Transverse colon (tissue), 4 donors: ENCODE measurements at regions not wholly inside any gene's neighbourhood (a gene's known extent, or its start where the extent isn't known, plus 50 kb on each side); places are given as distances from the start of the nearest gene placed in this dataset.

ENCODE experiments used
- DNase-seq: peaks from one replicate; pipeline ENCODE4 v3.0.0-alpha.2; 2019
- H3K27ac ChIP-seq, 4 donors: fragments of 200-600 bp; sonication (generic); 2 replicates each; pipeline ENCODE4 v1.5.1; 2016 to 2018; ENCODE audit warnings: inconsistent platforms in 4 of 4
- H3K27me3 ChIP-seq: fragments of 200-600 bp; sonication (generic); 2 replicates; pipeline ENCODE4 v1.5.1; 2017; ENCODE audit warnings: inconsistent platforms
- H3K36me3 ChIP-seq, 4 donors: fragments of 200-600 bp; sonication (generic); 2 replicates each; pipeline ENCODE4 v1.5.1; 2017 to 2019; ENCODE audit warnings: inconsistent platforms in 4 of 4
- H3K4me1 ChIP-seq, 4 donors: fragments of 200-600 bp; sonication (generic); 2 replicates each; pipeline ENCODE4 v1.5.1; 2017 to 2020; ENCODE audit warnings: inconsistent platforms in 4 of 4
- H3K4me3 ChIP-seq, 4 donors: fragments of 200-600 bp; sonication (generic); 1 replicate in 1 of 4; 2 replicates in 3 of 4; pipeline versions ENCODE4 v1.5.1 to v1.6.1; 2017 to 2019; ENCODE audit warnings: inconsistent platforms in 4 of 4
- H3K9me3 ChIP-seq, 2 donors: fragments of 200-600 bp; sonication (generic); 2 replicates each; pipeline ENCODE4 v1.5.1; 2017 to 2019; ENCODE audit warnings: inconsistent platforms in 2 of 2
- CTCF ChIP-seq, 5 experiments: fragments of 200-600 bp in 3 of 5; fragments of 450-650 bp in 2 of 5; sonication (generic) in 3 of 5; IDR thresholded peaks; 1 replicate in 2 of 5; 2 replicates in 3 of 5; pipeline ENCODE4 v1.5.1; 2016 to 2017; ENCODE audit warnings: antibody characterized with exemption in 5 of 5, inconsistent platforms in 3 of 5, mild to moderate bottlenecking in 2 of 5, moderate library complexity in 1 of 5
- EP300 ChIP-seq: sonication (generic); formaldehyde crosslinking; IDR thresholded peaks from one replicate; pipeline ENCODE4 v1.6.1; 2017; ENCODE audit warnings: antibody characterized with exemption, low read depth
- POLR2A ChIP-seq: fragments of 450-650 bp; IDR thresholded peaks from one replicate; pipeline ENCODE4 v1.6.1; 2016; ENCODE audit warnings: antibody characterized with exemption, mild to moderate bottlenecking, moderate library complexity
- POLR2AphosphoS5 ChIP-seq, 3 donors: sonication (generic); formaldehyde crosslinking; IDR thresholded peaks; one replicate each; pipeline ENCODE4 v1.6.1; 2016; ENCODE audit warnings: antibody characterized with exemption in 3 of 3
- WGBS, 2 donors: methylation state at CpG; one replicate each; pipeline ENCODE4 v1.1.5; 2018; ENCODE audit warnings: low coverage in 1 of 2; 5-methylcytosine and 5-hydroxymethylcytosine counted together
- in situ Hi-C, 4 donors: fragments of 200-750 bp; cut with MboI; loops; one replicate each; pipeline versions ENCODE4 v1.15.0 to v1.15.1; 2017; ENCODE audit warnings: low sequenced_read_pairs in 3 of 4, low pct_ligation_motif_present in 1 of 4, low pct_unique_long_range_greater_than_20kb in 1 of 4
- intact Hi-C: fragments of 100-400 bp; cut with DNase I; formaldehyde crosslinking; loops from one replicate; pipeline ENCODE4 v1.15.1; 2023; ENCODE audit warnings: low total_unique reads

GRCh38 chr6:85195243-85195642 lies 254.6 kb upstream of the NT5E start:
- H3K27me3 ChIP-seq: no peaks in the 10 kb centered on the region
- H3K36me3 ChIP-seq: no peaks in the 10 kb centered on the region
- no peak overlapping the region for H3K4me3 ChIP-seq
- in situ Hi-C loops: no loop called here
- no peak for DNase-seq
- no peaks in the 10 kb centered on the region for H3K4me1 ChIP-seq
- no peaks in the 10 kb centered on the region for H3K9me3 ChIP-seq
- intact Hi-C loops: loop anchor here (5.0 kb wide), 1 partner anchor 1453 kb away; no protein-coding TSS in a partner anchor
- H3K27ac ChIP-seq: no peak overlapping the region
- TF ChIP-seq POLR2AphosphoS5 (IDR thresholded peaks at IDR 0.05) (no peak), POLR2A (no peak), CTCF (IDR thresholded peaks at IDR 0.05) (no peak), EP300 (no peak)

GRCh38 chr6:85193339-85193738 lies 256.5 kb upstream of the NT5E start:
- Histone ChIP-seq H3K9me3 (no peaks in the 10 kb centered on the region), H3K27ac (no peak overlapping the region), H3K4me1 (no peaks in the 10 kb centered on the region), H3K4me3 (no peak overlapping the region), H3K36me3 (no peaks in the 10 kb centered on the region), H3K27me3 (no peaks in the 10 kb centered on the region)
- DNase-seq: no peak
- WGBS, 2 donors: 55% methylated on average over 3 of the region's 3 CpGs; no CpG with 5 or more reads in 1 of the 2 donors
- in situ Hi-C loops: no loop called here
- TF ChIP-seq EP300: no peak
- no peak for TF ChIP-seq CTCF (IDR thresholded peaks at IDR 0.05)
- no peak for TF ChIP-seq POLR2A
- no peak for TF ChIP-seq POLR2AphosphoS5 (IDR thresholded peaks at IDR 0.05)
- intact Hi-C loops: no loop called here

GRCh38 chr6:85192596-85192995 lies 257.3 kb upstream of the NT5E start:
- no peak overlapping the region for H3K27ac ChIP-seq
- intact Hi-C loops: no loop called here
- no peak for TF ChIP-seq POLR2AphosphoS5 (IDR thresholded peaks at IDR 0.05)
- TF ChIP-seq CTCF (IDR thresholded peaks at IDR 0.05): no peak
- TF ChIP-seq EP300: no peak
- no peak for TF ChIP-seq POLR2A
- no peaks in the 10 kb centered on the region for H3K27me3 ChIP-seq
- DNase-seq: no peak
- no peak overlapping the region for H3K4me3 ChIP-seq
- H3K4me1 ChIP-seq: no peaks in the 10 kb centered on the region
- WGBS, 2 donors: 72 to 79% methylated on average over 4 of the region's 4 CpGs
- H3K9me3 ChIP-seq: no peaks in the 10 kb centered on the region
- in situ Hi-C loops: no loop called here
- H3K36me3 ChIP-seq: no peaks in the 10 kb centered on the region

GRCh38 chr6:85192186-85192585 lies 257.7 kb upstream of the NT5E start:
- no peak for TF ChIP-seq POLR2A
- TF ChIP-seq CTCF (IDR thresholded peaks at IDR 0.05): no peak
- no peak for TF ChIP-seq POLR2AphosphoS5 (IDR thresholded peaks at IDR 0.05)
- TF ChIP-seq EP300: no peak
- no peak overlapping the region for H3K27ac ChIP-seq
- WGBS, 2 donors: 83% methylated on average over 1 of the region's 1 CpG; no CpG with 5 or more reads in 1 of the 2 donors
- in situ Hi-C loops (no loop called here), intact Hi-C loops (no loop called here)
- no peak overlapping the region for H3K4me3 ChIP-seq
- H3K4me1 ChIP-seq: no peaks in the 10 kb centered on the region
- H3K9me3 ChIP-seq: no peaks in the 10 kb centered on the region
- no peaks in the 10 kb centered on the region for H3K27me3 ChIP-seq
- DNase-seq: no peak
- no peaks in the 10 kb centered on the region for H3K36me3 ChIP-seq
